ENCODE measurements at regions not wholly inside any gene's neighbourhood (a gene's known extent, or its start where the extent isn't known, plus 50 kb on each side); places are given as distances from the start of the nearest gene placed in this dataset.
A peak's percentile ranks its signal among the peaks of the same experiment; 100 is the strongest.

- H3K4me3 ChIP-seq (ENCODE audit: extremely low read depth in 1 of 4, insufficient read depth in 2 of 4, low read depth in 3 of 4, low read length in 4 of 4) = peak overlapping the region in 1 of 4 experiments; percentile 37; a peak in 1 of 8 replicates
- no peaks in the 10 kb centered on the region for H4K20me1 ChIP-seq (replicated peaks in 1 of 2; ENCODE audit: control insufficient read depth in 1 of 2, insufficient read depth in 2 of 2, low read length in 2 of 2)
- H3K4me1 ChIP-seq (replicated peaks in 1 of 4; ENCODE audit: control insufficient read depth in 3 of 4, insufficient read depth in 4 of 4, low read length in 3 of 4) = peaks cover 1 to 12% (median 3%) of the 10 kb centered on the region in 4 experiments; a peak in 3 of 7 replicates
- no peak overlapping the region for H2AFZ ChIP-seq (ENCODE audit: low read length)
- no peak overlapping the region for H4K8ac ChIP-seq (ENCODE audit: extremely low read depth, insufficient read depth, low read length)
- H3K14ac ChIP-seq (ENCODE audit: insufficient read length) = no peak overlapping the region
- no peak overlapping the region for H2BK20ac ChIP-seq (ENCODE audit: low read length)
- TF ChIP-seq KDM5A (IDR thresholded peaks at IDR 0.05; ENCODE audit: low read length) (no peak), RFX5 (IDR thresholded peaks at IDR 0.05; ENCODE audit: borderline replicate concordance, low read depth, low read length) (no peak), TAF1 (IDR thresholded peaks at IDR 0.05; ENCODE audit: low read depth, low read length) (no peak), JUND (IDR thresholded peaks at IDR 0.05; ENCODE audit: low read length) (no peak), ATF3 (IDR thresholded peaks at IDR 0.05; ENCODE audit: insufficient read depth, low read depth, low read length) (no peak), HDAC6 (IDR thresholded peaks at IDR 0.05; ENCODE audit: low read depth, low read length) (no peak), GABPA (IDR thresholded peaks at IDR 0.05; ENCODE audit: borderline replicate concordance, insufficient read depth, low read length) (no peak), CEBPB (IDR thresholded peaks at IDR 0.05; ENCODE audit: low read depth, low read length) (no peak), JUN (IDR thresholded peaks at IDR 0.05; ENCODE audit: low read depth, low read length) (no peak), GTF2F1 (IDR thresholded peaks at IDR 0.05; ENCODE audit: borderline replicate concordance, low read depth, low read length) (no peak), SUZ12 (IDR thresholded peaks at IDR 0.05; ENCODE audit: low read length) (no peak), TCF12 (IDR thresholded peaks at IDR 0.05; ENCODE audit: low read depth, low read length) (no peak), BRCA1 (IDR thresholded peaks at IDR 0.05; ENCODE audit: low read depth, low read length) (no peak)
- POLR2A ChIA-PET (ENCODE audit: partially characterized antibody) = no interaction called here
- peaks cover 17 to 55% (median 34%) of the 10 kb centered on the region in 4 experiments for H3K27me3 ChIP-seq (replicated peaks in 1 of 4; ENCODE audit: control insufficient read depth in 3 of 4, extremely low read depth in 1 of 4, insufficient read depth in 3 of 4, low read length in 3 of 4)
- 50% methylated on average over 5 of the region's 5 CpGs; no CpG with 5 or more reads in 1 of the 2 experiments for WGBS, 2 experiments (ENCODE audit: extremely low coverage in 1 of 2, insufficient coverage in 1 of 2, insufficient read length in 1 of 2, insufficient replicate concordance in 2 of 2, low coverage in 1 of 2, low lambda C conversion rate in 2 of 2, missing lambda C conversion rate in 1 of 2)
- no peaks in the 10 kb centered on the region for H3K23me2 ChIP-seq (ENCODE audit: low read depth, low read length)
- no peaks in the 10 kb centered on the region for H3K79me2 ChIP-seq (ENCODE audit: control insufficient read depth in 1 of 2, insufficient read depth in 2 of 2, low read length in 2 of 2)
- no peaks in the 10 kb centered on the region for H3K9me3 ChIP-seq (ENCODE audit: insufficient read depth in 2 of 2, low read depth in 1 of 2, low read length in 1 of 2)
- no peak overlapping the region for H2BK5ac ChIP-seq (ENCODE audit: low read depth, low read length)
- CTCF ChIA-PET (ENCODE audit: partially characterized antibody) = interaction anchor here (0.7 to 2.9 kb wide), 6 partner anchors 11 to 1647 kb away, joined by 3 to 9 read pairs (median 3); no protein-coding TSS in a partner anchor
- no peaks in the 10 kb centered on the region for H3K36me3 ChIP-seq (ENCODE audit: control insufficient read depth in 2 of 4, insufficient read depth in 4 of 4, low read length in 3 of 4)
- DNase-seq (ENCODE audit: low read depth in 1 of 2, low spot score in 2 of 2) = no peak
- no peak overlapping the region for H2AK5ac ChIP-seq (ENCODE audit: low read depth, low read length)
- H3K18ac ChIP-seq (ENCODE audit: extremely low read depth, low read length) = no peak overlapping the region
- peak overlapping the region in 1 of 2 experiments; percentile 15; a peak in 1 of 4 replicates for H3K4me2 ChIP-seq (ENCODE audit: insufficient read depth in 1 of 2, low read depth in 2 of 2, low read length in 2 of 2)
- H3K56ac ChIP-seq (replicated peaks; ENCODE audit: insufficient read length, low read depth, low read length) = no peak overlapping the region
- no peak overlapping the region for H2BK120ac ChIP-seq (replicated peaks; ENCODE audit: low read depth, low read length)
- H3K79me1 ChIP-seq (ENCODE audit: low read depth, low read length) = no peaks in the 10 kb centered on the region
- no peak for FAIRE-seq
- H4K91ac ChIP-seq (replicated peaks; ENCODE audit: insufficient read length, low read length) = no peak overlapping the region
- no peak overlapping the region for H4K5ac ChIP-seq (ENCODE audit: insufficient read length, low read depth, low read length)
- H3K4ac ChIP-seq (replicated peaks; ENCODE audit: insufficient read length, low read depth, low read length) = no peak overlapping the region
- H3K9ac ChIP-seq (replicated peaks in 1 of 4; ENCODE audit: extremely low read depth in 1 of 4, low read depth in 3 of 4, low read length in 3 of 4) = no peak overlapping the region
- no peak overlapping the region for H3K23ac ChIP-seq (ENCODE audit: insufficient read length)
- no peak overlapping the region for H2BK15ac ChIP-seq (ENCODE audit: low read length)
- H2BK12ac ChIP-seq (ENCODE audit: low read depth, low read length) = no peak overlapping the region
- H3K27ac ChIP-seq (ENCODE audit: low read depth, low read length) = no peak overlapping the region
These were observed 101.9 kb upstream of the VPREB1 start for GRCh38 chr22:22142661-22143060.
